Cardiac muscle cell (in vitro differentiated cells and primary cell): ENCODE measurements at regions not wholly inside any gene's neighbourhood (a gene's known extent, or its start where the extent isn't known, plus 50 kb on each side); places are given as distances from the start of the nearest gene placed in this dataset.

Experiments
- DNase-seq, 2 donors: peaks; one replicate each; pipeline versions ENCODE4 v3.0.0 to v3.0.0-alpha.2; 2010 to 2017; ENCODE audit warnings: low read depth in 1 of 2, low spot score in 1 of 2
- H3K27ac ChIP-seq: fragments of 200-600 bp; sonication (generic); 2 replicates; pipeline ENCODE4 v1.5.1; 2016
- H3K27me3 ChIP-seq: fragments of 200-600 bp; sonication (generic); 2 replicates; pipeline ENCODE4 v1.6.0; 2016; ENCODE audit warnings: control low read depth
- H3K36me3 ChIP-seq: fragments of 200-600 bp; sonication (generic); 2 replicates; pipeline ENCODE4 v1.5.1; 2016; ENCODE audit warnings: control low read depth
- H3K4me1 ChIP-seq: fragments of 200-600 bp; sonication (generic); 2 replicates; pipeline ENCODE4 v1.8.1; 2017; ENCODE audit warnings: low read depth, mild to moderate bottlenecking, mixed run types
- H3K4me3 ChIP-seq: fragments of 200-600 bp; sonication (generic); 2 replicates; pipeline ENCODE4 v1.5.1; 2016; ENCODE audit warnings: mild to moderate bottlenecking
- H3K9me3 ChIP-seq: fragments of 200-600 bp; sonication (generic); 2 replicates; pipeline ENCODE4 v1.5.1; 2017; ENCODE audit warnings: low read depth, mild to moderate bottlenecking, control low read depth
- TF ChIP-seq, protein P1 (sequence below): IDR thresholded peaks from 2 replicates; pipeline ENCODE4 v1.5.1; 2012; ENCODE audit warnings: low read depth, mild to moderate bottlenecking, low read length

DNA sequence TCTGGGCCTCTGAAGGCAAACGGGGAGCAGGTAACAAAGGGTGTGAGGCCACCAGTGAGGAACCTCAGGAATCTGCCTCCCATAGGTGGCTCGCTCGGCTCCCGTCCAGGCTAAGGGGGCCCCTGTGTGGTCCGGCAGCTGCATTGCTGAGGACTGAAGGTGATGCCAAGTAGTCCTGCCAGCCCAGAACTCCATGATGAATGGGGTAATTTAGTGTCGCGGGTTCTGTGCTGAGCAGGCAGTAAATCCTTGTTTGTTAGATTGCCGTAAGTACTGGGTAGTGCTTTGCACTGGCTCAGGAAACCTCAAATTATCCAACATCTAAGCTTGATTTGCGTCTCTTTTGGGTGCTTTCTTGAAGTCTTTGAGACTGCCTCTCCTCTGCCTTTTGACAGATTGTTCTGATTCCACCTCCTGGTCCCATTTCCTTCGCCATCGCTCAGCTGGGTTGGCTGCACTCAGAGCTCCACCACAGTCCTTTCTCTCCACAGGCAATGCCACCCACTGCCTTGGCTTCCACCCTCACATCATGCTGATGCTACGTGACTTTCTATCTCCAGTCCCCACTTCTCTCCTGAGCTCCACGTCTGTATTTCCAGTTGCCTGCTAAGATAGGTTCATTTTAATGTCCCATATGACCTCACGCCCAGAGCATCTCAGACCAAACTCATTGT lies 392.0 kb downstream of the FUT8 start:
- Histone ChIP-seq H3K27ac (no peak overlapping the region), H3K9me3 (no peaks in the 10 kb centered on the region), H3K4me1 (no peaks in the 10 kb centered on the region), H3K27me3 (no peaks in the 10 kb centered on the region), H3K36me3 (no peaks in the 10 kb centered on the region), H3K4me3 (no peak overlapping the region)
- no peak for DNase-seq
- TF ChIP-seq, protein P1, sequence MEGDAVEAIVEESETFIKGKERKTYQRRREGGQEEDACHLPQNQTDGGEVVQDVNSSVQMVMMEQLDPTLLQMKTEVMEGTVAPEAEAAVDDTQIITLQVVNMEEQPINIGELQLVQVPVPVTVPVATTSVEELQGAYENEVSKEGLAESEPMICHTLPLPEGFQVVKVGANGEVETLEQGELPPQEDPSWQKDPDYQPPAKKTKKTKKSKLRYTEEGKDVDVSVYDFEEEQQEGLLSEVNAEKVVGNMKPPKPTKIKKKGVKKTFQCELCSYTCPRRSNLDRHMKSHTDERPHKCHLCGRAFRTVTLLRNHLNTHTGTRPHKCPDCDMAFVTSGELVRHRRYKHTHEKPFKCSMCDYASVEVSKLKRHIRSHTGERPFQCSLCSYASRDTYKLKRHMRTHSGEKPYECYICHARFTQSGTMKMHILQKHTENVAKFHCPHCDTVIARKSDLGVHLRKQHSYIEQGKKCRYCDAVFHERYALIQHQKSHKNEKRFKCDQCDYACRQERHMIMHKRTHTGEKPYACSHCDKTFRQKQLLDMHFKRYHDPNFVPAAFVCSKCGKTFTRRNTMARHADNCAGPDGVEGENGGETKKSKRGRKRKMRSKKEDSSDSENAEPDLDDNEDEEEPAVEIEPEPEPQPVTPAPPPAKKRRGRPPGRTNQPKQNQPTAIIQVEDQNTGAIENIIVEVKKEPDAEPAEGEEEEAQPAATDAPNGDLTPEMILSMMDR: no peak

DNA sequence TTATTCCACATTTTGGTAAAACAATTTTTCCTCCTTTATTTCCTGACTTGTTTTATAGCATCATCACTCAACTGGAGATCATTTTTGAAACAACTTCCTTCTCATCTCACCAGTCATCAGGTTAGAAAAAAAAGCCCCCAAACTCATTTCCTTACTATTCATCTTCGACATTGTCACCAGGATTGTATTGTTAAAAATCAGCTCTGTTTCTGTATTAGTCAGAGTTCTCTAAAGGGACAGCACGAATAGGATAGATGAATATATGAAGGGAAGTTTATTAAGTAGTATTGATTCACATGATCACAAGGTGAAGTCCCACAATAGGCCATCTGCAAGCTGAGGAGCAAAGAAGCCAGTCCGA lies 392.6 kb downstream of the FUT8 start:
- no peak overlapping the region for H3K27ac ChIP-seq
- H3K4me1 ChIP-seq: no peaks in the 10 kb centered on the region
- DNase-seq: no peak
- no peaks in the 10 kb centered on the region for H3K27me3 ChIP-seq
- no peaks in the 10 kb centered on the region for H3K36me3 ChIP-seq
- H3K4me3 ChIP-seq: no peak overlapping the region
- H3K9me3 ChIP-seq: no peaks in the 10 kb centered on the region
- TF ChIP-seq, protein P1: no peak

DNA sequence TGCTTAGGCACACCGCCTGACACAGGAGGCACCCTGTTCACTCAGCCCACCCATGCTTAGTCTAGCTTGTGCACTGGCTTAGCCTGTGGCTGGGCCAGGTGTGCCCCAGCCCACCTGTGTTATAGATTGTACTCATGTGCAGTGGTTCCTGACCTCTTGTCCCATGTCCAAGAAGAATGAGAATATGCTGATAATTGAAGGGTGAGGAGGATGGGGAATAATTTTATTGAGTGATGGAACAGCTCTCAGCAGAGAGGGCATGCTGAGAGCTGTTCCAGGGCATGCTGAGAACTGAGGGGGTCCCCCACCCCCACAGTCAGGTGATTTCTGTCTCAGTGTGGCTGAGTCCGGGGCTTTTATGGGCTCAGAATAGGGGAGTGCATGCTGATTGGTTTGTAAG lies 395.9 kb downstream of the FUT8 start:
- Histone ChIP-seq H3K27ac (no peak overlapping the region), H3K4me3 (no peak overlapping the region), H3K4me1 (no peaks in the 10 kb centered on the region), H3K27me3 (no peaks in the 10 kb centered on the region), H3K36me3 (no peaks in the 10 kb centered on the region), H3K9me3 (no peaks in the 10 kb centered on the region)
- TF ChIP-seq, protein P1: no peak
- DNase-seq: no peak

DNA sequence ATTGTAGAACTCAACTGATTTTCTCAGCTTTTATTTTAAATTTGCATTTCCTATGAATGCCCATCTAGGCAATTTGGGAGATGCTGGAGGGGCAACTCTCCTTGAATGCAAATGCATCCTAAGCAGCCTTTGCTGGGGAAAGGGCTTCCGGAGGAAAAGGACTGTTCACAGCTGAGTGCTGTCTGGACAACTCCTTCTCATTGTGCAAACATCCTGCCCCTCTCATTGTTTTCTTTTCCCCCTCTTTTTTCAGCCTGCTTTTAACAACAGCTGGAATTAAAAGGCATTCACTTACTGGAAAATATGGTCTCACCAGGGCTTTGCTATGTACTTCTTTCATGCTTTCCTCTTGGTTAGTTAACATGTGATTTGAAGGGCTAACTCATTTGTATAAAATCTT lies 397.8 kb downstream of the FUT8 start:
- TF ChIP-seq, protein P1: no peak
- no peaks in the 10 kb centered on the region for H3K27me3 ChIP-seq
- no peak overlapping the region for H3K4me3 ChIP-seq
- H3K27ac ChIP-seq: no peak overlapping the region
- H3K9me3 ChIP-seq: no peaks in the 10 kb centered on the region
- H3K36me3 ChIP-seq: no peaks in the 10 kb centered on the region
- no peaks in the 10 kb centered on the region for H3K4me1 ChIP-seq
- DNase-seq: peak in 1 of 2 donors; percentile 20

DNA sequence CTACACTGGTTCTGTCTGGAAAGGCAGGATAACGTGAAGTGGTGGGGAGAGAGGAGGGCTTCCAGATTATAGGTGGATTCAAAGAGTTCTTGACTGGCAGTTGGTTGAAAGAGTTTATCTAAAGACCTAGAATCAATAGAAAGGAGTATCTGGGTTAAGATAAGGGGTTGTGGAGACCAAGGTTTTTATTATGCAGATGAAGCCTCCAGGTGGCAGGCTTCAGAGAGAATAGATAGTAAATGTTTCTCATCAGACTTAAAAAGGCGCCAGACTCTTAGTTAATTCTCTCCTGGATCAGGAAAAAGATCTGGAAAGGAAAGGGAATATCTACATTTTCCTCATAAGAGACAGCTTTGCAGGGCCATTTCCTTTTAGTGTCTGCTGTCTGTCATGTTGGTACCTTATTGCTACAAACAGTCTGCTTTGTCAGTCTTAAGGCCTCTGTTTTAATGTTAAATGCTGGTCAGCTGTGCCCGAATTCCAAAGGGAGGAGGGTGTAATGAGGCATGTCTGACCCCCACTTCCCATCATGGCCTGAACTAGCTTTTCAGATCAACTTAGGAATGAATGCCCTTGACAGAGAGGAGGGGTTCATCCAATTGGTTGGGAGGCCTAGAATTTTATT lies 401.3 kb downstream of the FUT8 start:
- Histone ChIP-seq H3K27me3 (no peaks in the 10 kb centered on the region), H3K27ac (no peak overlapping the region), H3K4me3 (no peak overlapping the region), H3K4me1 (no peaks in the 10 kb centered on the region), H3K36me3 (no peaks in the 10 kb centered on the region), H3K9me3 (no peaks in the 10 kb centered on the region)
- DNase-seq: no peak
- TF ChIP-seq, protein P1: no peak
